Nephron (organoid): ENCODE measurements at regions not wholly inside any gene's neighbourhood (a gene's known extent, or its start where the extent isn't known, plus 50 kb on each side); places are given as distances from the start of the nearest gene placed in this dataset.

Source experiments
- H3K27ac Mint-ChIP-seq, 3 experiments: 2 replicates each; pipeline ENCODE4 v1.8.0; 2020; ENCODE audit warnings: mixed read lengths in 3 of 3, mild to moderate bottlenecking in 2 of 3, moderate library complexity in 1 of 3
- H3K27me3 Mint-ChIP-seq: 2 replicates; pipeline ENCODE4 v1.8.0; 2021; ENCODE audit warnings: low read depth, mild to moderate bottlenecking, moderate library complexity, mixed read lengths
- H3K36me3 Mint-ChIP-seq: 2 replicates; pipeline ENCODE4 v1.8.0; 2020; ENCODE audit warnings: low read depth, mixed read lengths
- H3K4me1 Mint-ChIP-seq: 2 replicates; pipeline ENCODE4 v1.8.0; 2020; ENCODE audit warnings: mixed read lengths
- H3K4me3 Mint-ChIP-seq, 3 experiments: 2 replicates each; pipeline ENCODE4 v1.8.0; 2020; ENCODE audit warnings: mild to moderate bottlenecking in 3 of 3, mixed read lengths in 3 of 3, moderate library complexity in 2 of 3
- H3K9me3 Mint-ChIP-seq: 2 replicates; pipeline ENCODE4 v1.8.0; 2020; ENCODE audit warnings: mixed read lengths
- TF ChIP-seq, protein P1 (sequence below), 3 experiments: fragments of 200-600 bp; sonication (generic); IDR thresholded peaks; one replicate each; pipeline ENCODE4 v1.5.0; 2021; ENCODE audit warnings: antibody characterized with exemption in 3 of 3; ENCODE audit not compliant: unreplicated experiment in 3 of 3

- TF ChIP-seq, protein P1, sequence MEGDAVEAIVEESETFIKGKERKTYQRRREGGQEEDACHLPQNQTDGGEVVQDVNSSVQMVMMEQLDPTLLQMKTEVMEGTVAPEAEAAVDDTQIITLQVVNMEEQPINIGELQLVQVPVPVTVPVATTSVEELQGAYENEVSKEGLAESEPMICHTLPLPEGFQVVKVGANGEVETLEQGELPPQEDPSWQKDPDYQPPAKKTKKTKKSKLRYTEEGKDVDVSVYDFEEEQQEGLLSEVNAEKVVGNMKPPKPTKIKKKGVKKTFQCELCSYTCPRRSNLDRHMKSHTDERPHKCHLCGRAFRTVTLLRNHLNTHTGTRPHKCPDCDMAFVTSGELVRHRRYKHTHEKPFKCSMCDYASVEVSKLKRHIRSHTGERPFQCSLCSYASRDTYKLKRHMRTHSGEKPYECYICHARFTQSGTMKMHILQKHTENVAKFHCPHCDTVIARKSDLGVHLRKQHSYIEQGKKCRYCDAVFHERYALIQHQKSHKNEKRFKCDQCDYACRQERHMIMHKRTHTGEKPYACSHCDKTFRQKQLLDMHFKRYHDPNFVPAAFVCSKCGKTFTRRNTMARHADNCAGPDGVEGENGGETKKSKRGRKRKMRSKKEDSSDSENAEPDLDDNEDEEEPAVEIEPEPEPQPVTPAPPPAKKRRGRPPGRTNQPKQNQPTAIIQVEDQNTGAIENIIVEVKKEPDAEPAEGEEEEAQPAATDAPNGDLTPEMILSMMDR (IDR thresholded peaks at IDR 0.05; ENCODE audit: unreplicated experiment in 3 of 3), result no peak
- H3K36me3 Mint-ChIP-seq, result no peaks in the 10 kb centered on the region
- no peaks in the 10 kb centered on the region for H3K27me3 Mint-ChIP-seq
- H3K4me1 Mint-ChIP-seq, result peaks cover 11% of the 10 kb centered on the region
- no peak overlapping the region for H3K27ac Mint-ChIP-seq
- H3K4me3 Mint-ChIP-seq, result no peak overlapping the region
- no peaks in the 10 kb centered on the region for H3K9me3 Mint-ChIP-seq
Observed at GRCh38 chr12:39032034-39032433, 126.6 kb upstream of the CPNE8 start.

GRCh38 chr12:39028382-39028781, 123.0 kb upstream of the CPNE8 start:
- H3K27ac Mint-ChIP-seq, result no peak overlapping the region
- H3K36me3 Mint-ChIP-seq, result no peaks in the 10 kb centered on the region
- H3K9me3 Mint-ChIP-seq, result no peaks in the 10 kb centered on the region
- no peak overlapping the region for H3K4me3 Mint-ChIP-seq
- no peaks in the 10 kb centered on the region for H3K27me3 Mint-ChIP-seq
- H3K4me1 Mint-ChIP-seq, result peaks cover 11% of the 10 kb centered on the region
- TF ChIP-seq, protein P1 (IDR thresholded peaks at IDR 0.05; ENCODE audit: unreplicated experiment in 3 of 3), result no peak

- H3K4me1 Mint-ChIP-seq, result peaks cover 13% of the 10 kb centered on the region
- no peaks in the 10 kb centered on the region for H3K9me3 Mint-ChIP-seq
- no peak overlapping the region for H3K27ac Mint-ChIP-seq
- no peak overlapping the region for H3K4me3 Mint-ChIP-seq
- H3K27me3 Mint-ChIP-seq, result no peaks in the 10 kb centered on the region
- TF ChIP-seq, protein P1 (IDR thresholded peaks at IDR 0.05; ENCODE audit: unreplicated experiment in 3 of 3), result no peak
- no peaks in the 10 kb centered on the region for H3K36me3 Mint-ChIP-seq
Observed at GRCh38 chr12:39012870-39013269, 107.5 kb upstream of the CPNE8 start.

- TF ChIP-seq, protein P1 (IDR thresholded peaks at IDR 0.05; ENCODE audit: unreplicated experiment in 3 of 3), result no peak
- no peaks in the 10 kb centered on the region for H3K27me3 Mint-ChIP-seq
- no peak overlapping the region for H3K27ac Mint-ChIP-seq
- no peaks in the 10 kb centered on the region for H3K36me3 Mint-ChIP-seq
- H3K4me1 Mint-ChIP-seq, result peaks cover 13% of the 10 kb centered on the region
- H3K9me3 Mint-ChIP-seq, result no peaks in the 10 kb centered on the region
- H3K4me3 Mint-ChIP-seq, result no peak overlapping the region
Observed at GRCh38 chr12:39011166-39011565, 105.8 kb upstream of the CPNE8 start.

DNA sequence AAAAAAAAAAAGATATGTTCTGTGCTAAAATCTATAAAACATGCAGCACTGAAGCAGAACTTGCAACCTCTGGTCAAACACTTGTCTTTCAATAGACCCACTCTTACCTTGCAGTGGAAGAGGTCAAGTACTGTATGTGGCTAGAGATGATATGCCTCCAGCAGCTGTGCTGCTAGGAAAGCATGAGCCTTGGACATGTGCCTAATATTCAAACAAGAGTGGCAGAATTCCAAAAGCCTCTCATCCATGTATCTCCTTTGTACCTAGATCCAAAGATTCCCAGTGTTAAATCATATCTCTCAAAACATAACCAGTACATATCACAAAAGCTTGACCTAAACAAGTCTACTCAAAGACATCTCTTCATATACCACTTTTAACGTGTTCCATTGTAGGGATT, 105.0 kb upstream of the CPNE8 start:
- H3K4me3 Mint-ChIP-seq, result no peak overlapping the region
- H3K27me3 Mint-ChIP-seq, result no peaks in the 10 kb centered on the region
- no peaks in the 10 kb centered on the region for H3K36me3 Mint-ChIP-seq
- TF ChIP-seq, protein P1 (IDR thresholded peaks at IDR 0.05; ENCODE audit: unreplicated experiment in 3 of 3), result no peak
- peaks cover 13% of the 10 kb centered on the region for H3K4me1 Mint-ChIP-seq
- H3K27ac Mint-ChIP-seq, result no peak overlapping the region
- H3K9me3 Mint-ChIP-seq, result no peaks in the 10 kb centered on the region

- Mint-ChIP-seq H3K9me3 (no peaks in the 10 kb centered on the region), H3K4me1 (peaks cover 9% of the 10 kb centered on the region), H3K27me3 (no peaks in the 10 kb centered on the region), H3K27ac (no peak overlapping the region), H3K4me3 (no peak overlapping the region), H3K36me3 (no peaks in the 10 kb centered on the region)
- TF ChIP-seq, protein P1 (IDR thresholded peaks at IDR 0.05; ENCODE audit: unreplicated experiment in 3 of 3), result no peak
Observed at GRCh38 chr12:39007619-39008018, 102.2 kb upstream of the CPNE8 start.
